Smooth muscle cell (in vitro differentiated cells): ENCODE measurements at regions not wholly inside any gene's neighbourhood (a gene's known extent, or its start where the extent isn't known, plus 50 kb on each side); places are given as distances from the start of the nearest gene placed in this dataset. TPM values are rescaled to one million over a fixed set of nuclear protein-coding genes. Genes with fewer than 3 reads are reported as not detected.

Source experiments
- DNase-seq: peaks from one replicate; lab custom pipeline; 2025; ENCODE audit not compliant: unreplicated experiment; lab: John Stamatoyannopoulos, UW
- H2AFZ ChIP-seq: fragments of 200-600 bp; sonication (generic); 2 replicates; pipeline ENCODE4 v1.6.0; 2016; ENCODE audit warnings: antibody characterized with exemption, low read depth, mild to moderate bottlenecking
- H3F3A ChIP-seq: fragments of 200-600 bp; sonication (generic); 2 replicates; pipeline ENCODE4 v1.6.0; 2017; ENCODE audit warnings: antibody characterized with exemption, low read depth
- H3K27ac ChIP-seq: fragments of 200-600 bp; sonication (generic); 2 replicates; pipeline ENCODE4 v1.5.1; 2016; ENCODE audit warnings: low read depth, mild to moderate bottlenecking
- H3K27me3 ChIP-seq: fragments of 200-600 bp; sonication (generic); 2 replicates; pipeline ENCODE4 v1.6.1; 2016; ENCODE audit warnings: low read depth, mild to moderate bottlenecking
- H3K36me3 ChIP-seq: fragments of 200-600 bp; sonication (generic); 2 replicates; pipeline ENCODE4 v1.5.1; 2016; ENCODE audit warnings: low read depth
- H3K4me1 ChIP-seq: fragments of 200-600 bp; sonication (generic); 2 replicates; pipeline ENCODE4 v1.5.1; 2016; ENCODE audit warnings: low read depth
- H3K4me2 ChIP-seq: fragments of 200-600 bp; sonication (generic); 2 replicates; pipeline ENCODE4 v1.6.0; 2016; ENCODE audit warnings: mild to moderate bottlenecking
- H3K4me3 ChIP-seq: fragments of 200-600 bp; sonication (generic); 2 replicates; pipeline ENCODE4 v1.5.1; 2016; ENCODE audit warnings: mild to moderate bottlenecking
- H3K79me2 ChIP-seq: fragments of 200-600 bp; sonication (generic); 2 replicates; pipeline ENCODE4 v1.6.0; 2016; ENCODE audit warnings: low read depth, mild to moderate bottlenecking
- H3K9ac ChIP-seq: fragments of 200-600 bp; sonication (generic); 2 replicates; pipeline ENCODE4 v1.6.0; 2016; ENCODE audit warnings: low read depth
- H3K9me3 ChIP-seq: fragments of 200-600 bp; sonication (generic); replicated peaks from 2 replicates; pipeline ENCODE4 v1.5.1; 2016; ENCODE audit warnings: low read depth
- H4K20me1 ChIP-seq: fragments of 200-600 bp; sonication (generic); 2 replicates; pipeline ENCODE4 v1.6.0; 2016; ENCODE audit warnings: low read depth
- WGBS: methylation state at CpG from one replicate; pipeline ENCODE4 v1.1.7; 2016; ENCODE audit warnings: low lambda C conversion rate; 5-methylcytosine and 5-hydroxymethylcytosine counted together
- small RNA-seq: library from RNA; depleted of rRNA; stranded (forward); fragments of <200 nt; gene quantifications from one replicate; pipeline ENCODE3, GENCODE V24; 2014
- TF ChIP-seq, protein P1 (sequence below): fragments of 200-600 bp; sonication (generic); IDR thresholded peaks from 2 replicates; pipeline ENCODE4 v1.5.1; 2017; ENCODE audit warnings: borderline replicate concordance, mild to moderate bottlenecking, antibody characterized with exemption; ENCODE audit not compliant: insufficient read depth, poor library complexity, severe bottlenecking

DNA sequence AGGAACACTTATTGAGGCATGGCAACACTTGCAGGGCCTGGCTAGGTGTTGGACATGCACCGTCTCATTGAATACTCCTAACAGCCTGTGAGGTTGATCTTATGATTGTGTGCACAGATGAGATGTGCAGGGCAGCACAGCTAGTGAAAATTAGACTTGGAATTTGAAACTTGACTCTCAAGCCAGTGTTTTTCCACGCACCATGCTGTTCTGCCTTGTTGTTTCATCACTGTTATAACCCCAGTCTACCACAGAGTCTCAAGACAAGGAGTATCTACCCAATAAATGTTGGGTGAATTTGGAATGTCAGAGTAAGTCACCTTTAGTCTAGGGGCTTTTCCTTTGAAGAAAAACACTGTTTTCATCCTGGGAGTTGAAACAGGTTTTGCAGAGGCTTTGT lies 55.8 kb upstream of the LRIG3 start:
- H3K9ac ChIP-seq, result no peak overlapping the region
- no peaks in the 10 kb centered on the region for H3K9me3 ChIP-seq
- WGBS, result 86% methylated on average over 2 of the region's 2 CpGs
- H3F3A ChIP-seq, result no peaks in the 10 kb centered on the region
- H3K4me2 ChIP-seq, result no peak overlapping the region
- no peaks in the 10 kb centered on the region for H3K36me3 ChIP-seq
- no peak overlapping the region for H3K27ac ChIP-seq
- H3K4me3 ChIP-seq, result no peak overlapping the region
- no peaks in the 10 kb centered on the region for H3K4me1 ChIP-seq
- TF ChIP-seq, protein P1, sequence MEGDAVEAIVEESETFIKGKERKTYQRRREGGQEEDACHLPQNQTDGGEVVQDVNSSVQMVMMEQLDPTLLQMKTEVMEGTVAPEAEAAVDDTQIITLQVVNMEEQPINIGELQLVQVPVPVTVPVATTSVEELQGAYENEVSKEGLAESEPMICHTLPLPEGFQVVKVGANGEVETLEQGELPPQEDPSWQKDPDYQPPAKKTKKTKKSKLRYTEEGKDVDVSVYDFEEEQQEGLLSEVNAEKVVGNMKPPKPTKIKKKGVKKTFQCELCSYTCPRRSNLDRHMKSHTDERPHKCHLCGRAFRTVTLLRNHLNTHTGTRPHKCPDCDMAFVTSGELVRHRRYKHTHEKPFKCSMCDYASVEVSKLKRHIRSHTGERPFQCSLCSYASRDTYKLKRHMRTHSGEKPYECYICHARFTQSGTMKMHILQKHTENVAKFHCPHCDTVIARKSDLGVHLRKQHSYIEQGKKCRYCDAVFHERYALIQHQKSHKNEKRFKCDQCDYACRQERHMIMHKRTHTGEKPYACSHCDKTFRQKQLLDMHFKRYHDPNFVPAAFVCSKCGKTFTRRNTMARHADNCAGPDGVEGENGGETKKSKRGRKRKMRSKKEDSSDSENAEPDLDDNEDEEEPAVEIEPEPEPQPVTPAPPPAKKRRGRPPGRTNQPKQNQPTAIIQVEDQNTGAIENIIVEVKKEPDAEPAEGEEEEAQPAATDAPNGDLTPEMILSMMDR, result no peak
- no peaks in the 10 kb centered on the region for H3K27me3 ChIP-seq
- H3K79me2 ChIP-seq, result no peaks in the 10 kb centered on the region
- H2AFZ ChIP-seq, result no peak overlapping the region
- H4K20me1 ChIP-seq, result no peaks in the 10 kb centered on the region
- no peak for DNase-seq

Small RNAs in the stretch of these regions (small RNA-seq; reads per million reads assigned to genes)
- gene RNU6-279P, result not detected
- gene RNU6-871P, result not detected
